ENCODE measurements at regions not wholly inside any gene's neighbourhood (a gene's known extent, or its start where the extent isn't known, plus 50 kb on each side); places are given as distances from the start of the nearest gene placed in this dataset.

DNA sequence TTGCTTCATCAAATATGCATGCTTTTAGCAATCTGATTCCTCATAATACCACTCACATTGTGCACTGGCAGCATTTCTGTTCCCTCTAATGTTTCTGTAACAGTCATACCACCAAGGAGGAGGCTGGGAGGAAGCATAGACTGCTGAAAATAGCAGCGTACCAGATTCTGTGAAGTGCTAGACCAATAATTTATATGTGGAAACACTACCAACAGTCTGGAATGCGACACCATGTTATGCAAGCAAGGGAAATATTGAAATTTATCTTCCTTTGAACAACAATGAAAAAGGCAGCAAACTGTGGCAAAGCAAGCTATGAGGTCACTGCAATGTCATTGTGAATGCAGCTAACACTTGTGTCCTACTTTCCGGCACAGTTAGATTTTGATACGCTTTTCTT, 1388.0 kb downstream of the EFNB2 start:
- Mint-ChIP-seq H3K9me3 (no peaks in the 10 kb centered on the region), H3K36me3 (ENCODE audit: low read depth) (no peaks in the 10 kb centered on the region), H3K4me3 (no peak overlapping the region), H3K27ac (no peak overlapping the region), H3K27me3 (ENCODE audit: low read depth) (no peaks in the 10 kb centered on the region), H3K4me1 (no peaks in the 10 kb centered on the region)
- no peak for TF ChIP-seq CTCF (IDR thresholded peaks at IDR 0.05; ENCODE audit: unreplicated experiment in 3 of 3)

DNA sequence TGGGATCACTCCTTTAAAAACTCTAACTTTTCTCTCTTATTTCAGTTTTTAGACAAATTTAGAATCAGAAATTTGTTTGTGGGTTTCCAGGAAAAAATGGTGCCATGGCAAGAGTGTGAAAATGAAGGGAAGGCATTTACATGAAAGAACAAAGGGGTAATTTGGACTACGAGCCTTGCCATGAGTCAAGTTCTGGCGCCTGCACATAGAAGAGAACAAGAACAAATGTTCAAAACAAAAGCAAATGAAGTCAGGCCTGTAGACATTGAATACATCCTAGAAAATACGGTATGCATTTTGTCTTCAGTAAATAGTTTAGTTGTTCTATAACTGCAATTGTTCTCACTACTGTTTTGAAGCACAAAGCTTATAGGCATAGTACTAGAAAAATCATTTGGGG, 1390.5 kb downstream of the EFNB2 start:
- Mint-ChIP-seq H3K9me3 (no peaks in the 10 kb centered on the region), H3K4me1 (no peaks in the 10 kb centered on the region), H3K27me3 (ENCODE audit: low read depth) (no peaks in the 10 kb centered on the region), H3K36me3 (ENCODE audit: low read depth) (no peaks in the 10 kb centered on the region), H3K4me3 (no peak overlapping the region), H3K27ac (no peak overlapping the region)
- no peak for TF ChIP-seq CTCF (IDR thresholded peaks at IDR 0.05; ENCODE audit: unreplicated experiment in 3 of 3)

GRCh38 chr13:105144020-105144419, 1391.4 kb downstream of the EFNB2 start:
- Mint-ChIP-seq H3K27me3 (ENCODE audit: low read depth) (no peaks in the 10 kb centered on the region), H3K4me1 (no peaks in the 10 kb centered on the region), H3K27ac (no peak overlapping the region), H3K36me3 (ENCODE audit: low read depth) (no peaks in the 10 kb centered on the region), H3K4me3 (no peak overlapping the region), H3K9me3 (no peaks in the 10 kb centered on the region)
- TF ChIP-seq CTCF (IDR thresholded peaks at IDR 0.05; ENCODE audit: unreplicated experiment in 3 of 3) = no peak

DNA sequence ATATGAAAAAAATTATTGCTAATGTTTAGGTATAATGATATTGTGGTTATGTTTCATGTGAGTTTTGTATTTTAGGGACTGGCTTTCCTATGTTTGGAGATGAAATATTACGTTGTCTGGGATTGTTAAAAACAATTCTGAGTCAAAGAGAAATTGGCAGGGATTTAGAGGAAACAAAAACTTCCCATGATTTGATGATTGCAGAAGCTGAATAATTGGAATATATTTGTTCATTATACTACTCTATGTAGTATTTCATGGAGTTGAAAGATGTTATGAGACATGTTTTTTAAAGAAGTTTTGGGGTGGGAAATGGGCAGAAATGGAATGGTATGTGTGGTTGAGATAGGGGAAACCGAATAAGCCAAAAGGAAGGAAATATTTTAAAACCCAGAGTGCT, 1392.9 kb downstream of the EFNB2 start:
- H3K9me3 Mint-ChIP-seq = no peaks in the 10 kb centered on the region
- TF ChIP-seq CTCF (IDR thresholded peaks at IDR 0.05; ENCODE audit: unreplicated experiment in 3 of 3) = no peak
- H3K4me1 Mint-ChIP-seq = no peaks in the 10 kb centered on the region
- no peaks in the 10 kb centered on the region for H3K27me3 Mint-ChIP-seq (ENCODE audit: low read depth)
- H3K27ac Mint-ChIP-seq = no peak overlapping the region
- H3K36me3 Mint-ChIP-seq (ENCODE audit: low read depth) = no peaks in the 10 kb centered on the region
- H3K4me3 Mint-ChIP-seq = no peak overlapping the region

DNA sequence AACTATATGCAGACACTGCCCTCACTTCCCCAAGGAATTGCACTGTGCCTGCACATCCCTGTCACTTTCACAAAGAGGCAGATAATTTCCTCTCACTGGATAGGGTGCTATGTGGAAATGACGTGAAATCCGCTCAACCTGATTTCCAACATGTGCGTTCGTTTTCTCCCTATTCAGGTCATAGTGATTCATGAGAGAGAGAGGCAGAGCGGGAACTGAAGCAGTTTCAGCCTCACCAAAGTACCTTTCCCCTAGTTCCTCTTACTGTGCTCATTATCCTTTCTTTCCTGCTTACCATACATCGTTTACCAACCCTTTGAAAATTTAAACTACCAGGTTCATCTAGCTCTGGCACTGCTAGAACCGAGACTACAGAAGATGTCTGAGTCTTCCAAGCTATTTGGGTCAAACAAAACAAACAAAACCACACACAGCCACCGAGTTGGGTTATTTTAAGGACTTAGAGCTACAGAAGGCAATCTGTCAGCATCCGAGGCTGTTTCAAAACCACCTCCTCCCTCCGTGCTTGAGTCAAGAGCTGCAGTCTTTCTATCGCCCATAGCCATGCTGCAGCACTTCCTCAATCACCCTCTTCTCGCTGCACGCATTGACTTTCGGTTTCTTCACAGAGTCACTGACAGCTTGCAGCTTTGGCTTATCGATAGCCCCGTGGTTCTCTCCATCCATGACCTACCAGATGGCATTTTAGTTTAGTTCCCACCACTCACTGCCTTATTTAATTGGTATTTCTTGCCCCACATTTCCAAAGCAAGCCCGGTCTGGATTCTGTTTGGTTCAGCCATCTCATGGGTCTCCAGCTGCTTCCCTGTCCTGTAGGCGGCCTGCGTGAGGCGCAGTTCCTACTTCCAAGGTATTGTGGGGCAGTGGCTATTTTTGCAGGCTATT, 1395.8 kb downstream of the EFNB2 start:
- no peaks in the 10 kb centered on the region for H3K36me3 Mint-ChIP-seq (ENCODE audit: low read depth)
- H3K4me3 Mint-ChIP-seq = no peak overlapping the region
- no peak overlapping the region for H3K27ac Mint-ChIP-seq
- no peak for TF ChIP-seq CTCF (IDR thresholded peaks at IDR 0.05; ENCODE audit: unreplicated experiment in 3 of 3)
- no peaks in the 10 kb centered on the region for H3K9me3 Mint-ChIP-seq
- no peaks in the 10 kb centered on the region for H3K4me1 Mint-ChIP-seq
- H3K27me3 Mint-ChIP-seq (ENCODE audit: low read depth) = peaks cover 3% of the 10 kb centered on the region

GRCh38 chr13:105139048-105139379, 1396.4 kb downstream of the EFNB2 start:
- H3K27me3 Mint-ChIP-seq (ENCODE audit: low read depth) = peaks cover 3% of the 10 kb centered on the region

More at GRCh38 chr13:105139048-105139379, 1396.4 kb downstream of the EFNB2 start:
- H3K27ac Mint-ChIP-seq = no peak overlapping the region
- H3K4me3 Mint-ChIP-seq = no peak overlapping the region
- H3K36me3 Mint-ChIP-seq (ENCODE audit: low read depth) = no peaks in the 10 kb centered on the region
- no peaks in the 10 kb centered on the region for H3K9me3 Mint-ChIP-seq
- no peak for TF ChIP-seq CTCF (IDR thresholded peaks at IDR 0.05; ENCODE audit: unreplicated experiment in 3 of 3)
- H3K4me1 Mint-ChIP-seq = no peaks in the 10 kb centered on the region
